ENCODE measurements at regions not wholly inside any gene's neighbourhood (a gene's known extent, or its start where the extent isn't known, plus 50 kb on each side); places are given as distances from the start of the nearest gene placed in this dataset.

DNA sequence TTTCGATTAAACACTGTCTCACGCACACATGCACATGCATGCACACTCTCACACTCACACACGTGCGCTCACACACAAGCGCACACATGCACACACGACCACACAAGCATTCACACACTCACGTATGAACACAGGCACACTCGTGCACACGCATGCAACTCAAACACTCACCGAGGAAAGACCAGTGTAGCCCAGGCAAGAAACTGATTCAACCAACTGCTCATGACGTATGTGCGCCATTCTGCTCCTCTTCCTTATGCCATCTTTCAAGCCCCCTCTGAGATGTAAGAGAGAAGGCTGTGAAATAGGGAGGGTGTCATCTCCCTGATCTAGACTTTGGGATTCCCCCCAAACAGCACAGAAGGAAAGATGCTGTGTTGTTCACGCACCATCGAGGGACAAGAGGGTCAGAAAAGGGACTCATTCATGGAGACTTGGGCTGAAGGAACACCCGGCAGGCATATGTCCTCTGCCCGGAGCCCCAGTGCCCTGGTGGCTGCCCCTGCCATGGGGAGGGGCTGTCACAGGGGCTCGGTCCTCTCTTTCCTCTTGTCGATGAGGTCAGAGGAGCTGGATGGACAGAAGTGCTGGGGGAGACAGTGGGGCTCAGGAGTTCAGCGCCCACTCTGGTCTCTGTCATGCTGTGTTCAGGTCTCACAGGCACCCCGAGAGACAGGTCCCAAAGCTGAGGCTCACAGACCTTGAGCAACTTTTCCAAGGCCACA, 130.1 kb upstream of the SHH start:
- TF ChIP-seq, protein P1, sequence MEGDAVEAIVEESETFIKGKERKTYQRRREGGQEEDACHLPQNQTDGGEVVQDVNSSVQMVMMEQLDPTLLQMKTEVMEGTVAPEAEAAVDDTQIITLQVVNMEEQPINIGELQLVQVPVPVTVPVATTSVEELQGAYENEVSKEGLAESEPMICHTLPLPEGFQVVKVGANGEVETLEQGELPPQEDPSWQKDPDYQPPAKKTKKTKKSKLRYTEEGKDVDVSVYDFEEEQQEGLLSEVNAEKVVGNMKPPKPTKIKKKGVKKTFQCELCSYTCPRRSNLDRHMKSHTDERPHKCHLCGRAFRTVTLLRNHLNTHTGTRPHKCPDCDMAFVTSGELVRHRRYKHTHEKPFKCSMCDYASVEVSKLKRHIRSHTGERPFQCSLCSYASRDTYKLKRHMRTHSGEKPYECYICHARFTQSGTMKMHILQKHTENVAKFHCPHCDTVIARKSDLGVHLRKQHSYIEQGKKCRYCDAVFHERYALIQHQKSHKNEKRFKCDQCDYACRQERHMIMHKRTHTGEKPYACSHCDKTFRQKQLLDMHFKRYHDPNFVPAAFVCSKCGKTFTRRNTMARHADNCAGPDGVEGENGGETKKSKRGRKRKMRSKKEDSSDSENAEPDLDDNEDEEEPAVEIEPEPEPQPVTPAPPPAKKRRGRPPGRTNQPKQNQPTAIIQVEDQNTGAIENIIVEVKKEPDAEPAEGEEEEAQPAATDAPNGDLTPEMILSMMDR (IDR thresholded peaks at IDR 0.05; ENCODE audit: low read depth, low read length, missing input control): no peak
- no peak for TF ChIP-seq SP1 (IDR thresholded peaks at IDR 0.05)
- TF ChIP-seq YY1 (IDR thresholded peaks at IDR 0.05): no peak
- TF ChIP-seq, protein P2, sequence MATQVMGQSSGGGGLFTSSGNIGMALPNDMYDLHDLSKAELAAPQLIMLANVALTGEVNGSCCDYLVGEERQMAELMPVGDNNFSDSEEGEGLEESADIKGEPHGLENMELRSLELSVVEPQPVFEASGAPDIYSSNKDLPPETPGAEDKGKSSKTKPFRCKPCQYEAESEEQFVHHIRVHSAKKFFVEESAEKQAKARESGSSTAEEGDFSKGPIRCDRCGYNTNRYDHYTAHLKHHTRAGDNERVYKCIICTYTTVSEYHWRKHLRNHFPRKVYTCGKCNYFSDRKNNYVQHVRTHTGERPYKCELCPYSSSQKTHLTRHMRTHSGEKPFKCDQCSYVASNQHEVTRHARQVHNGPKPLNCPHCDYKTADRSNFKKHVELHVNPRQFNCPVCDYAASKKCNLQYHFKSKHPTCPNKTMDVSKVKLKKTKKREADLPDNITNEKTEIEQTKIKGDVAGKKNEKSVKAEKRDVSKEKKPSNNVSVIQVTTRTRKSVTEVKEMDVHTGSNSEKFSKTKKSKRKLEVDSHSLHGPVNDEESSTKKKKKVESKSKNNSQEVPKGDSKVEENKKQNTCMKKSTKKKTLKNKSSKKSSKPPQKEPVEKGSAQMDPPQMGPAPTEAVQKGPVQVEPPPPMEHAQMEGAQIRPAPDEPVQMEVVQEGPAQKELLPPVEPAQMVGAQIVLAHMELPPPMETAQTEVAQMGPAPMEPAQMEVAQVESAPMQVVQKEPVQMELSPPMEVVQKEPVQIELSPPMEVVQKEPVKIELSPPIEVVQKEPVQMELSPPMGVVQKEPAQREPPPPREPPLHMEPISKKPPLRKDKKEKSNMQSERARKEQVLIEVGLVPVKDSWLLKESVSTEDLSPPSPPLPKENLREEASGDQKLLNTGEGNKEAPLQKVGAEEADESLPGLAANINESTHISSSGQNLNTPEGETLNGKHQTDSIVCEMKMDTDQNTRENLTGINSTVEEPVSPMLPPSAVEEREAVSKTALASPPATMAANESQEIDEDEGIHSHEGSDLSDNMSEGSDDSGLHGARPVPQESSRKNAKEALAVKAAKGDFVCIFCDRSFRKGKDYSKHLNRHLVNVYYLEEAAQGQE (IDR thresholded peaks at IDR 0.05): no peak
- no peak for TF ChIP-seq EGR1 (IDR thresholded peaks at IDR 0.05; ENCODE audit: low read depth in 2 of 2)
- TF ChIP-seq RAD21 (IDR thresholded peaks at IDR 0.05): no peak
- TF ChIP-seq TAF1 (conservative IDR thresholded peaks at IDR 0.05): no peak
- no peak for TF ChIP-seq GABPA (IDR thresholded peaks at IDR 0.05 in 1 of 2, conservative IDR thresholded peaks at IDR 0.05 in 1 of 2)
- TF ChIP-seq, protein P3, sequence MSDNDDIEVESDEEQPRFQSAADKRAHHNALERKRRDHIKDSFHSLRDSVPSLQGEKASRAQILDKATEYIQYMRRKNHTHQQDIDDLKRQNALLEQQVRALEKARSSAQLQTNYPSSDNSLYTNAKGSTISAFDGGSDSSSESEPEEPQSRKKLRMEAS (IDR thresholded peaks at IDR 0.05): no peak
